PC-3 (cell line): ENCODE measurements at regions not wholly inside any gene's neighbourhood (a gene's known extent, or its start where the extent isn't known, plus 50 kb on each side); places are given as distances from the start of the nearest gene placed in this dataset.

Experiments
- ATAC-seq: fragments of 200-7000 bp; cut with Tn5 transposase; 2 replicates; pipeline ENCODE4 v1.9.1; 2020; ENCODE audit warnings: mild to moderate bottlenecking, moderate library complexity
- BruUV-seq: library from RNA; stranded (reverse); fragments of 400-500 nt; replicated peaks from 2 replicates; lab custom pipeline; 2021; lab: Mats Ljungman, UMichigan
- CTCF ChIA-PET: fragments of 300-600 bp; sonication (Branson Sonifier 250); formaldehyde crosslinking; loops from one replicate; lab custom pipeline; 2022; ENCODE audit warnings: antibody characterized with exemption; lab: Charles Lee
- POLR2A ChIA-PET: fragments of 300-600 bp; sonication (Branson Sonifier 250); formaldehyde crosslinking; loops from one replicate; lab custom pipeline; 2022; ENCODE audit warnings: antibody characterized with exemption; ENCODE audit not compliant: unreplicated experiment; lab: Charles Lee
- DNase-seq: peaks from one replicate; pipeline ENCODE4 v3.0.0-alpha.2; 2015
- H2AFZ ChIP-seq: fragments of 300-600 bp; sonication (generic); 2 replicates; pipeline ENCODE4 v1.6.0; 2016; ENCODE audit warnings: antibody characterized with exemption, low read length
- H3F3A ChIP-seq: fragments of 300-600 bp; sonication (generic); one replicate; pipeline ENCODE4 v1.6.0; 2017; ENCODE audit warnings: antibody characterized with exemption, low read length, control low read depth, mild to moderate bottlenecking; ENCODE audit not compliant: unreplicated experiment
- H3K27ac ChIP-seq: fragments of 300-600 bp; sonication (generic); 2 replicates; pipeline ENCODE4 v1.5.1; 2016; ENCODE audit warnings: mild to moderate bottlenecking, low read length
- H3K27me3 ChIP-seq: fragments of 300-600 bp; sonication (generic); 2 replicates; pipeline ENCODE4 v1.6.1; 2016; ENCODE audit warnings: low read length, mixed read lengths
- H3K36me3 ChIP-seq: fragments of 300-600 bp; sonication (generic); 2 replicates; pipeline ENCODE4 v1.6.1; 2016; ENCODE audit warnings: low read depth, mixed run types, low read length, mixed read lengths
- H3K4me1 ChIP-seq: fragments of 300-600 bp; sonication (generic); 2 replicates; pipeline ENCODE4 v1.5.1; 2016; ENCODE audit warnings: low read length; ENCODE audit not compliant: insufficient read depth
- H3K4me2 ChIP-seq: fragments of 300-600 bp; sonication (generic); 2 replicates; pipeline ENCODE4 v1.6.0; 2016; ENCODE audit warnings: low read length
- H3K4me3 ChIP-seq: fragments of 300-600 bp; sonication (generic); 2 replicates; pipeline ENCODE4 v1.5.1; 2016; ENCODE audit warnings: mild to moderate bottlenecking, low read length, mixed read lengths
- H3K79me2 ChIP-seq: fragments of 300-600 bp; sonication (generic); 2 replicates; pipeline ENCODE4 v1.6.1; 2017; ENCODE audit warnings: low read length, mixed read lengths
- H3K9ac ChIP-seq: fragments of 300-600 bp; sonication (generic); 2 replicates; pipeline ENCODE4 v1.6.0; 2016; ENCODE audit warnings: mild to moderate bottlenecking, low read length
- H3K9me2 ChIP-seq: fragments of 300-600 bp; sonication (generic); replicated peaks from 2 replicates; pipeline ENCODE4 v1.6.1; 2016; ENCODE audit warnings: mixed run types, low read length, mixed read lengths
- H3K9me3 ChIP-seq: fragments of 300-600 bp; sonication (generic); 2 replicates; pipeline ENCODE4 v1.6.1; 2016; ENCODE audit warnings: low read length, mixed read lengths
- H4K20me1 ChIP-seq: fragments of 300-600 bp; sonication (generic); 2 replicates; pipeline ENCODE4 v1.6.1; 2016; ENCODE audit warnings: low read length, mixed read lengths
- CTCF ChIP-seq: fragments of 300-600 bp; sonication (generic); conservative IDR thresholded peaks from 2 replicates; pipeline ENCODE4 v1.5.1; 2017; ENCODE audit warnings: antibody characterized with exemption, low read depth, mild to moderate bottlenecking, low read length
- EZH2 ChIP-seq: fragments of 300-600 bp; sonication (generic); IDR thresholded peaks from one replicate; pipeline ENCODE4 v1.6.1; 2017; ENCODE audit warnings: antibody characterized with exemption, mild to moderate bottlenecking, low read length; ENCODE audit not compliant: unreplicated experiment
- EZH2phosphoT487 ChIP-seq: fragments of 300-600 bp; sonication (generic); IDR thresholded peaks from 2 replicates; pipeline ENCODE4 v1.6.1; 2018; ENCODE audit warnings: mild to moderate bottlenecking, antibody characterized with exemption, low read length, borderline replicate concordance
- intact Hi-C: fragments of 100-400 bp; cut with micrococcal nuclease; formaldehyde crosslinking; loops from 2 replicates; pipeline ENCODE4 v1.9.0; 2023

GRCh38 chr6:163793011-163793983 lies 378.8 kb downstream of the QKI start:
- Histone ChIP-seq H2AFZ (no peak overlapping the region), H3K79me2 (no peaks in the 10 kb centered on the region), H3F3A (no peaks in the 10 kb centered on the region), H3K36me3 (no peaks in the 10 kb centered on the region), H3K4me3 (no peak overlapping the region), H3K4me2 (no peak overlapping the region), H3K27ac (no peak overlapping the region), H4K20me1 (no peaks in the 10 kb centered on the region), H3K9ac (no peak overlapping the region), H3K9me2 (no peaks in the 10 kb centered on the region), H3K4me1 (no peaks in the 10 kb centered on the region), H3K9me3 (no peaks in the 10 kb centered on the region), H3K27me3 (0 out of 2 replicates have a peak, but pooled peaks cover 3% of the 10 kb centered on the region)
- TF ChIP-seq CTCF, result no peak
- TF ChIP-seq EZH2phosphoT487, result no peak
- no peak for TF ChIP-seq EZH2
- BruUV-seq, result no TSS peak
- DNase-seq (peak; percentile 35), ATAC-seq (no peak)
- intact Hi-C loops, result no loop called here
- CTCF ChIA-PET, result no interaction called here
- POLR2A ChIA-PET, result no interaction called here

GRCh38 chr6:163790266-163790840 lies 375.8 kb downstream of the QKI start:
- no peaks in the 10 kb centered on the region for H3K79me2 ChIP-seq
- DNase-seq (no peak), ATAC-seq (no peak)
- H3K4me3 ChIP-seq, result no peak overlapping the region
- no peak overlapping the region for H2AFZ ChIP-seq
- H3K27ac ChIP-seq, result no peak overlapping the region
- ChIA-PET CTCF (no interaction called here), POLR2A (no interaction called here)
- no peak overlapping the region for H3K4me2 ChIP-seq
- no peaks in the 10 kb centered on the region for H3K4me1 ChIP-seq
- H3F3A ChIP-seq, result no peaks in the 10 kb centered on the region
- H3K9me2 ChIP-seq, result no peaks in the 10 kb centered on the region
- H3K27me3 ChIP-seq, result 0 out of 2 replicates have a peak, but pooled peaks cover 3% of the 10 kb centered on the region
- no TSS peak for BruUV-seq
- no peak for TF ChIP-seq EZH2phosphoT487
- no peak for TF ChIP-seq EZH2
- TF ChIP-seq CTCF, result no peak
- intact Hi-C loops, result no loop called here
- no peaks in the 10 kb centered on the region for H3K9me3 ChIP-seq
- no peaks in the 10 kb centered on the region for H4K20me1 ChIP-seq
- no peak overlapping the region for H3K9ac ChIP-seq
- H3K36me3 ChIP-seq, result no peaks in the 10 kb centered on the region
